ENCODE measurements at regions not wholly inside any gene's neighbourhood (a gene's known extent, or its start where the extent isn't known, plus 50 kb on each side); places are given as distances from the start of the nearest gene placed in this dataset.
"Not testable (repeated sequence)": the region's sequence is repeated elsewhere in the genome, so short reads cannot be mapped to it uniquely, and the experiment has no call there.

- TF ChIP-seq CTCF (IDR thresholded peaks at IDR 0.05); REST (IDR thresholded peaks at IDR 0.05; ENCODE audit: insufficient read depth in 1 of 2, low read depth in 2 of 2, low read length in 1 of 2); TCF7L2 (IDR thresholded peaks at IDR 0.05; ENCODE audit: low read depth, low read length); POLR2AphosphoS5 (IDR thresholded peaks at IDR 0.05; ENCODE audit: low read depth, low read length); SIN3A (IDR thresholded peaks at IDR 0.05; ENCODE audit: borderline replicate concordance, insufficient read depth, low read depth, low read length): not testable (repeated sequence)
Measured at GRCh38 chr2:111319552-111319951, 198.8 kb downstream of the BCL2L11 start.
